IMR-90 (cell line): ENCODE measurements at regions not wholly inside any gene's neighbourhood (a gene's known extent, or its start where the extent isn't known, plus 50 kb on each side); places are given as distances from the start of the nearest gene placed in this dataset.

Experiments used
- ATAC-seq: fragments of 200-7000 bp; cut with Tn5 transposase; 2 replicates; pipeline ENCODE4 v1.9.1; 2020; ENCODE audit warnings: low read depth, mild to moderate bottlenecking, moderate library complexity
- BruUV-seq: library from RNA; stranded (reverse); fragments of 400-500 nt; replicated peaks from 2 replicates; lab custom pipeline; 2021; lab: Mats Ljungman, UMichigan
- CTCF ChIA-PET: fragments of 300-600 bp; formaldehyde crosslinking; extraction: SDS; loops from one replicate; lab custom pipeline; 2021; ENCODE audit warnings: antibody characterized with exemption; lab: Yijun Ruan, JAX
- POLR2A ChIA-PET: fragments of 300-600 bp; sonication (Branson Sonifier 250); formaldehyde crosslinking; loops from one replicate; lab custom pipeline; 2022; ENCODE audit warnings: antibody characterized with exemption; ENCODE audit not compliant: unreplicated experiment; lab: Charles Lee
- DNase-seq: peaks from one replicate; pipeline ENCODE4 v3.0.0; 2013
- H2AFZ ChIP-seq: replicated peaks from 2 replicates; pipeline ENCODE3; 2013; ENCODE audit warnings: low read length, mild to moderate bottlenecking; ENCODE audit not compliant: poor library complexity
- H2AK5ac ChIP-seq: 2 replicates; pipeline ENCODE4 v1.6.1; 2013; ENCODE audit warnings: low read depth, low read length, inconsistent platforms
- H2AK9ac ChIP-seq: replicated peaks from 2 replicates; pipeline ENCODE3; 2013; ENCODE audit warnings: mild to moderate bottlenecking, low read depth, low read length, moderate library complexity; ENCODE audit not compliant: poor library complexity
- H2BK120ac ChIP-seq: 2 replicates; pipeline ENCODE4 v1.6.1; 2013; ENCODE audit warnings: low read depth, low read length, inconsistent platforms
- H2BK15ac ChIP-seq: 3 replicates; pipeline ENCODE4 v1.6.1; 2013; ENCODE audit warnings: low read depth, low read length, inconsistent platforms
- H2BK20ac ChIP-seq: 2 replicates; pipeline ENCODE4 v1.6.1; 2013; ENCODE audit warnings: low read depth, mild to moderate bottlenecking, inconsistent platforms, low read length, moderate library complexity
- H2BK5ac ChIP-seq: 2 replicates; pipeline ENCODE4 v1.6.1; 2013; ENCODE audit warnings: mild to moderate bottlenecking, low read depth, low read length, inconsistent platforms; ENCODE audit not compliant: poor library complexity, severe bottlenecking
- H3K14ac ChIP-seq: replicated peaks from 2 replicates; pipeline ENCODE4 v1.6.1; 2013; ENCODE audit warnings: low read depth, low read length, inconsistent platforms
- H3K18ac ChIP-seq: 2 replicates; pipeline ENCODE4 v1.6.1; 2013; ENCODE audit warnings: low read depth, low read length, control low read depth
- H3K23ac ChIP-seq: 2 replicates; pipeline ENCODE4 v1.6.1; 2013; ENCODE audit warnings: low read depth, low read length, inconsistent platforms
- H3K27ac ChIP-seq: 2 replicates; pipeline ENCODE4 v1.5.1; 2013; ENCODE audit warnings: mild to moderate bottlenecking, control low read depth, low read length; ENCODE audit not compliant: insufficient read depth
- H3K27me3 ChIP-seq: 2 replicates; pipeline ENCODE4 v1.6.1; 2013; ENCODE audit warnings: low read length; ENCODE audit not compliant: control insufficient read depth, insufficient read depth
- H3K36me3 ChIP-seq: 2 replicates; pipeline ENCODE4 v1.6.1; 2013; ENCODE audit warnings: low read length, mixed read lengths; ENCODE audit not compliant: control insufficient read depth, insufficient read depth
- H3K4ac ChIP-seq: 2 replicates; pipeline ENCODE4 v1.6.1; 2013; ENCODE audit warnings: low read depth, low read length, inconsistent platforms
- H3K4me1 ChIP-seq: 2 replicates; pipeline ENCODE4 v1.6.1; 2013; ENCODE audit warnings: low read length, mixed read lengths; ENCODE audit not compliant: control insufficient read depth, insufficient read depth
- H3K4me2 ChIP-seq: 2 replicates; pipeline ENCODE4 v1.6.1; 2013; ENCODE audit warnings: low read depth, mild to moderate bottlenecking, control low read depth, low read length, moderate library complexity
- H3K4me3 ChIP-seq: 2 replicates; pipeline ENCODE4 v1.5.1; 2013; ENCODE audit warnings: low read depth, mild to moderate bottlenecking, control low read depth, low read length, moderate library complexity; ENCODE audit not compliant: insufficient read depth
- H3K56ac ChIP-seq: 2 replicates; pipeline ENCODE4 v1.6.1; 2013; ENCODE audit warnings: low read length, inconsistent platforms; ENCODE audit not compliant: insufficient read depth; ENCODE audit errors: extremely low read depth
- H3K79me1 ChIP-seq, 2 experiments: 2 replicates each; pipeline ENCODE4 v1.6.1; 2013; ENCODE audit warnings: low read length in 2 of 2, inconsistent platforms in 1 of 2, low read depth in 1 of 2
- H3K9ac ChIP-seq: 2 replicates; pipeline ENCODE4 v1.6.1; 2013; ENCODE audit warnings: low read depth, low read length, control low read depth
- H3K9me1 ChIP-seq: 2 replicates; pipeline ENCODE4 v1.6.1; 2013; ENCODE audit warnings: low read length, inconsistent platforms; ENCODE audit not compliant: insufficient read depth
- H3K9me3 ChIP-seq: 2 replicates; pipeline ENCODE4 v1.6.1; 2013; ENCODE audit warnings: low read length; ENCODE audit not compliant: control insufficient read depth, insufficient read depth
- H4K20me1 ChIP-seq: 2 replicates; pipeline ENCODE4 v1.6.1; 2013; ENCODE audit warnings: low read length, inconsistent platforms; ENCODE audit not compliant: insufficient read depth
- H4K5ac ChIP-seq: 2 replicates; pipeline ENCODE4 v1.6.1; 2013; ENCODE audit warnings: mild to moderate bottlenecking, low read depth, low read length, control low read depth
- H4K8ac ChIP-seq, 2 experiments: 2 replicates each; pipeline ENCODE4 v1.6.1; 2013; ENCODE audit warnings: low read depth in 2 of 2, low read length in 2 of 2, control low read depth in 1 of 2, inconsistent platforms in 1 of 2
- H4K91ac ChIP-seq: 2 replicates; pipeline ENCODE4 v1.6.1; 2013; ENCODE audit warnings: low read depth, low read length, inconsistent platforms; ENCODE audit not compliant: insufficient read depth
- MXI1 ChIP-seq: IDR thresholded peaks from 2 replicates; pipeline ENCODE4 v1.6.1; 2012; ENCODE audit warnings: low read depth, mild to moderate bottlenecking, low read length, moderate library complexity, borderline replicate concordance
- NFE2L2 ChIP-seq: fragments of 150-350 bp; IDR thresholded peaks from 2 replicates; pipeline ENCODE4 v1.6.1; 2016; ENCODE audit warnings: low read depth, mild to moderate bottlenecking, low read length
- RAD21 ChIP-seq: IDR thresholded peaks from 2 replicates; pipeline ENCODE4 v1.6.1; 2012; ENCODE audit warnings: low read length, improper control_type of control experiment
- RFX5 ChIP-seq: IDR thresholded peaks from 2 replicates; pipeline ENCODE4 v1.8.0; 2012; ENCODE audit warnings: low read depth, mild to moderate bottlenecking, low read length, moderate library complexity
- SMC3 ChIP-seq: fragments of 150-350 bp; IDR thresholded peaks from 2 replicates; pipeline ENCODE4 v1.6.1; 2016; ENCODE audit warnings: low read depth, mild to moderate bottlenecking, antibody characterized with exemption, low read length, moderate library complexity
- dilution Hi-C: fragments of 300-500 bp; cut with HindIII; formaldehyde crosslinking; loops from one replicate; pipeline ENCODE4 v1.14.3; 2018; ENCODE audit warnings: low sequenced_read_pairs; ENCODE audit not compliant: unreplicated experiment
- in situ Hi-C: fragments of 300-500 bp; cut with MboI; formaldehyde crosslinking; loops from 3 replicates; pipeline ENCODE4 v1.14.3; 2019; ENCODE audit warnings: low sequenced_read_pairs, inconsistent platforms, mixed read lengths
- intact Hi-C: fragments of 100-400 bp; cut with micrococcal nuclease; formaldehyde crosslinking; loops from 2 replicates; pipeline ENCODE4 v1.10.0; 2022
- TF ChIP-seq, protein P1 (sequence below): fragments of 150-350 bp; IDR thresholded peaks from 2 replicates; pipeline ENCODE4 v1.6.1; 2017; ENCODE audit warnings: mild to moderate bottlenecking, antibody characterized with exemption, low read length, low read depth
- TF ChIP-seq, protein P2 (sequence below): fragments of 150-350 bp; IDR thresholded peaks from 2 replicates; pipeline ENCODE4 v1.6.1; 2016; ENCODE audit warnings: low read depth, mild to moderate bottlenecking, low read length, moderate library complexity, borderline replicate concordance

DNA sequence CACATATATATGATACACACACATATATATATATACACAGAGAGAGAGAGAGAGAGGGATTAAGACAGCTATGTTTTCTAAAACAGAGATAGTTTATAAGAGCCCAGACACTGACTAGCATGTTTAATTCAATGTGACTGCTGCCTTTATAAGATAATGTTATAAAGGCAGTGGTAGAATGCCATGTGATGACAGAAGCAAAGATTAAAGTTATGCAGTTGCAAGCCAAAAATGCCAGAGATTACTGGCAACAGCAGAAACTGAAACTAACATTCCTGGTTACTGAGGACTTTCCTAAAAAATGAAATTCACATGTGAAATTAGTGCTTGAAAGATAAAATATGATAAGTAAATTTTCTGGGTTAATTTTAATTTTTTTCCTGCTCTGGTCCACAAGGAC is 1888.9 kb downstream of the LRRC4C start:
- intact Hi-C loops, result no loop called here
- Histone ChIP-seq H3K36me3 (no peaks in the 10 kb centered on the region), H2BK15ac (no peak overlapping the region), H3K79me1 (no peaks in the 10 kb centered on the region), H4K5ac (no peak overlapping the region), H3K9ac (no peak overlapping the region), H3K18ac (no peak overlapping the region), H4K8ac (no peak overlapping the region), H4K91ac (no peak overlapping the region), H3K23ac (no peak overlapping the region), H3K4me3 (no peak overlapping the region), H3K14ac (no peak overlapping the region), H2BK120ac (no peak overlapping the region), H3K4me2 (no peak overlapping the region), H2AK9ac (no peak overlapping the region), H2BK5ac (no peak overlapping the region), H3K4ac (no peak overlapping the region), H3K56ac (no peak overlapping the region), H3K4me1 (no peaks in the 10 kb centered on the region), H4K20me1 (no peaks in the 10 kb centered on the region), H3K9me1 (no peaks in the 10 kb centered on the region), H3K27ac (no peak overlapping the region), H2BK20ac (no peak overlapping the region), H2AK5ac (no peak overlapping the region), H3K27me3 (no peaks in the 10 kb centered on the region), H2AFZ (no peak overlapping the region), H3K9me3 (no peaks in the 10 kb centered on the region)
- BruUV-seq, result no TSS peak
- in situ Hi-C loops, result no loop called here
- TF ChIP-seq, protein P1, sequence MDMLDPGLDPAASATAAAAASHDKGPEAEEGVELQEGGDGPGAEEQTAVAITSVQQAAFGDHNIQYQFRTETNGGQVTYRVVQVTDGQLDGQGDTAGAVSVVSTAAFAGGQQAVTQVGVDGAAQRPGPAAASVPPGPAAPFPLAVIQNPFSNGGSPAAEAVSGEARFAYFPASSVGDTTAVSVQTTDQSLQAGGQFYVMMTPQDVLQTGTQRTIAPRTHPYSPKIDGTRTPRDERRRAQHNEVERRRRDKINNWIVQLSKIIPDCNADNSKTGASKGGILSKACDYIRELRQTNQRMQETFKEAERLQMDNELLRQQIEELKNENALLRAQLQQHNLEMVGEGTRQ, result no peak
- TF ChIP-seq RFX5, result no peak
- TF ChIP-seq RAD21, result no peak
- TF ChIP-seq MXI1, result no peak
- no peak for TF ChIP-seq SMC3
- TF ChIP-seq, protein P2, sequence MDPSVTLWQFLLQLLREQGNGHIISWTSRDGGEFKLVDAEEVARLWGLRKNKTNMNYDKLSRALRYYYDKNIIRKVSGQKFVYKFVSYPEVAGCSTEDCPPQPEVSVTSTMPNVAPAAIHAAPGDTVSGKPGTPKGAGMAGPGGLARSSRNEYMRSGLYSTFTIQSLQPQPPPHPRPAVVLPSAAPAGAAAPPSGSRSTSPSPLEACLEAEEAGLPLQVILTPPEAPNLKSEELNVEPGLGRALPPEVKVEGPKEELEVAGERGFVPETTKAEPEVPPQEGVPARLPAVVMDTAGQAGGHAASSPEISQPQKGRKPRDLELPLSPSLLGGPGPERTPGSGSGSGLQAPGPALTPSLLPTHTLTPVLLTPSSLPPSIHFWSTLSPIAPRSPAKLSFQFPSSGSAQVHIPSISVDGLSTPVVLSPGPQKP, result no peak
- TF ChIP-seq NFE2L2, result no peak
- DNase-seq (no peak), ATAC-seq (no peak)
- dilution Hi-C loops, result no loop called here
- POLR2A ChIA-PET, result no interaction called here
- CTCF ChIA-PET, result no interaction called here
